HG03064 (cell line): ENCODE measurements at regions not wholly inside any gene's neighbourhood (a gene's known extent, or its start where the extent isn't known, plus 50 kb on each side); places are given as distances from the start of the nearest gene placed in this dataset.
"Not testable (repeated sequence)": the region's sequence is repeated elsewhere in the genome, so short reads cannot be mapped to it uniquely, and the experiment has no call there.

Experiments used
- ATAC-seq: cut with Tn5 transposase; IDR thresholded peaks from one replicate; pipeline ENCODE4 v1.9.1; 2021; ENCODE audit warnings: low read depth; ENCODE audit not compliant: unreplicated experiment

GRCh38 chr3:127086591-127086990 is 103.7 kb downstream of the PLXNA1 start:
- not testable (repeated sequence) for ATAC-seq

GRCh38 chr3:127087441-127087840 is 104.5 kb downstream of the PLXNA1 start:
- ATAC-seq = no peak

GRCh38 chr3:127088511-127089351 is 104.2 kb upstream of the PRR23E start:
- ATAC-seq = no peak

- ATAC-seq = no peak
Observed at GRCh38 chr3:127089486-127090145, 103.3 kb upstream of the PRR23E start.

GRCh38 chr3:127090218-127091160 is 102.4 kb upstream of the PRR23E start:
- ATAC-seq = no peak

- no peak for ATAC-seq
Observed at GRCh38 chr3:127091376-127091775, 101.6 kb upstream of the PRR23E start.

- no peak for ATAC-seq
Observed at GRCh38 chr3:127092368-127092767, 100.6 kb upstream of the PRR23E start.

- ATAC-seq = no peak
Observed at GRCh38 chr3:127092776-127093175, 100.2 kb upstream of the PRR23E start.

- ATAC-seq = no peak
Observed at GRCh38 chr3:127093312-127093711, 99.6 kb upstream of the PRR23E start.

- ATAC-seq = no peak
Observed at GRCh38 chr3:127095774-127096173, 97.2 kb upstream of the PRR23E start.

- no peak for ATAC-seq
Observed at GRCh38 chr3:127096256-127097071, 96.5 kb upstream of the PRR23E start.

GRCh38 chr3:127097072-127097405 is 95.9 kb upstream of the PRR23E start:
- ATAC-seq = no peak

- no peak for ATAC-seq
Observed at GRCh38 chr3:127097481-127097880, 95.5 kb upstream of the PRR23E start.

- ATAC-seq = no peak
Observed at GRCh38 chr3:127099982-127100381, 92.9 kb upstream of the PRR23E start.

GRCh38 chr3:127100459-127101410 is 92.2 kb upstream of the PRR23E start:
- no peak for ATAC-seq

GRCh38 chr3:127101411-127102187 is 91.3 kb upstream of the PRR23E start:
- ATAC-seq = no peak

- ATAC-seq = no peak
Observed at GRCh38 chr3:127102188-127102520, 90.8 kb upstream of the PRR23E start.

GRCh38 chr3:127102587-127102986 is 90.3 kb upstream of the PRR23E start:
- no peak for ATAC-seq
